ENCODE measurements at regions not wholly inside any gene's neighbourhood (a gene's known extent, or its start where the extent isn't known, plus 50 kb on each side); places are given as distances from the start of the nearest gene placed in this dataset.

- Histone ChIP-seq H3F3A (ENCODE audit: insufficient read depth, low read length, poor library complexity, severe bottlenecking) (no peaks in the 10 kb centered on the region), H3K9ac (ENCODE audit: low read length) (no peak overlapping the region), H3K36me3 (ENCODE audit: insufficient read depth, low read length) (no peaks in the 10 kb centered on the region), H3K27me3 (ENCODE audit: insufficient read depth, low read depth, low read length) (no peaks in the 10 kb centered on the region), H3K27ac (ENCODE audit: low read length) (no peak overlapping the region), H3K9me3 (ENCODE audit: low read length) (no peaks in the 10 kb centered on the region), H2AFZ (ENCODE audit: low read depth, low read length) (no peak overlapping the region), H4K20me1 (ENCODE audit: insufficient read depth) (no peaks in the 10 kb centered on the region), H3K9me2 (ENCODE audit: insufficient read depth, low read length) (no peaks in the 10 kb centered on the region), H3K79me2 (replicated peaks; ENCODE audit: insufficient read depth, low read length) (no peaks in the 10 kb centered on the region), H3K4me3 (ENCODE audit: low read length) (no peak overlapping the region), H3K4me2 (ENCODE audit: low read length) (no peak overlapping the region)
- TF ChIP-seq TAF1 (IDR thresholded peaks at IDR 0.05; ENCODE audit: low read depth) (no peak), EP300 (conservative IDR thresholded peaks at IDR 0.05; ENCODE audit: poor library complexity, severe bottlenecking) (no peak), SMC3 (conservative IDR thresholded peaks at IDR 0.05; ENCODE audit: poor library complexity) (no peak), MXI1 (conservative IDR thresholded peaks at IDR 0.05; ENCODE audit: poor library complexity, severe bottlenecking) (no peak), RAD21 (conservative IDR thresholded peaks at IDR 0.05) (no peak), CTCF (IDR thresholded peaks at IDR 0.05; ENCODE audit: poor library complexity, severe bottlenecking) (no peak), EZH2 (IDR thresholded peaks at IDR 0.05; ENCODE audit: borderline replicate concordance, insufficient read depth, low read length, poor library complexity, severe bottlenecking) (no peak)
Observed at GRCh38 chr2:104250635-104251034, 603.3 kb upstream of the POU3F3 start.

- Histone ChIP-seq H3K9ac (ENCODE audit: low read length) (no peak overlapping the region), H3K9me2 (ENCODE audit: insufficient read depth, low read length) (no peaks in the 10 kb centered on the region), H3K27me3 (ENCODE audit: insufficient read depth, low read depth, low read length) (no peaks in the 10 kb centered on the region), H3K36me3 (ENCODE audit: insufficient read depth, low read length) (no peaks in the 10 kb centered on the region), H3K79me2 (replicated peaks; ENCODE audit: insufficient read depth, low read length) (no peaks in the 10 kb centered on the region), H2AFZ (ENCODE audit: low read depth, low read length) (no peak overlapping the region), H3K4me3 (ENCODE audit: low read length) (no peak overlapping the region), H3K9me3 (ENCODE audit: low read length) (no peaks in the 10 kb centered on the region), H3F3A (ENCODE audit: insufficient read depth, low read length, poor library complexity, severe bottlenecking) (no peaks in the 10 kb centered on the region), H3K27ac (ENCODE audit: low read length) (no peak overlapping the region), H3K4me2 (ENCODE audit: low read length) (no peak overlapping the region), H4K20me1 (ENCODE audit: insufficient read depth) (no peaks in the 10 kb centered on the region)
- no peak for TF ChIP-seq EZH2 (IDR thresholded peaks at IDR 0.05; ENCODE audit: borderline replicate concordance, insufficient read depth, low read length, poor library complexity, severe bottlenecking)
Observed at GRCh38 chr2:104254017-104254416, 599.9 kb upstream of the POU3F3 start.

- H3K79me2 ChIP-seq (replicated peaks; ENCODE audit: insufficient read depth, low read length), result no peaks in the 10 kb centered on the region
- no peaks in the 10 kb centered on the region for H3F3A ChIP-seq (ENCODE audit: insufficient read depth, low read length, poor library complexity, severe bottlenecking)
- TF ChIP-seq TAF1 (IDR thresholded peaks at IDR 0.05; ENCODE audit: low read depth) (no peak), EP300 (conservative IDR thresholded peaks at IDR 0.05; ENCODE audit: poor library complexity, severe bottlenecking) (no peak), REST (IDR thresholded peaks at IDR 0.05; ENCODE audit: borderline replicate concordance) (no peak), MXI1 (conservative IDR thresholded peaks at IDR 0.05; ENCODE audit: poor library complexity, severe bottlenecking) (no peak), SMC3 (conservative IDR thresholded peaks at IDR 0.05; ENCODE audit: poor library complexity) (no peak), POLR2AphosphoS5 (IDR thresholded peaks at IDR 0.05) (no peak), CTCF (IDR thresholded peaks at IDR 0.05; ENCODE audit: poor library complexity, severe bottlenecking) (no peak), RAD21 (conservative IDR thresholded peaks at IDR 0.05) (no peak), EZH2 (IDR thresholded peaks at IDR 0.05; ENCODE audit: borderline replicate concordance, insufficient read depth, low read length, poor library complexity, severe bottlenecking) (no peak)
- H3K9me2 ChIP-seq (ENCODE audit: insufficient read depth, low read length), result no peaks in the 10 kb centered on the region
- H3K36me3 ChIP-seq (ENCODE audit: insufficient read depth, low read length), result no peaks in the 10 kb centered on the region
- no peaks in the 10 kb centered on the region for H4K20me1 ChIP-seq (ENCODE audit: insufficient read depth)
- H3K4me3 ChIP-seq (ENCODE audit: low read length), result no peak overlapping the region
- H2AFZ ChIP-seq (ENCODE audit: low read depth, low read length), result no peak overlapping the region
- no peak overlapping the region for H3K4me2 ChIP-seq (ENCODE audit: low read length)
- no peaks in the 10 kb centered on the region for H3K27me3 ChIP-seq (ENCODE audit: insufficient read depth, low read depth, low read length)
- no peak overlapping the region for H3K27ac ChIP-seq (ENCODE audit: low read length)
- H3K9ac ChIP-seq (ENCODE audit: low read length), result no peak overlapping the region
- H3K9me3 ChIP-seq (ENCODE audit: low read length), result peaks cover 10% of the 10 kb centered on the region
Observed at GRCh38 chr2:104262714-104263113, 591.2 kb upstream of the POU3F3 start.
